Right lung (tissue), 2 donors: ENCODE measurements at regions not wholly inside any gene's neighbourhood (a gene's known extent, or its start where the extent isn't known, plus 50 kb on each side); places are given as distances from the start of the nearest gene placed in this dataset.

ENCODE experiments used
- DNase-seq, 2 donors: peaks; one replicate each; pipeline ENCODE4 v3.0.0-alpha.2; 2013

DNA sequence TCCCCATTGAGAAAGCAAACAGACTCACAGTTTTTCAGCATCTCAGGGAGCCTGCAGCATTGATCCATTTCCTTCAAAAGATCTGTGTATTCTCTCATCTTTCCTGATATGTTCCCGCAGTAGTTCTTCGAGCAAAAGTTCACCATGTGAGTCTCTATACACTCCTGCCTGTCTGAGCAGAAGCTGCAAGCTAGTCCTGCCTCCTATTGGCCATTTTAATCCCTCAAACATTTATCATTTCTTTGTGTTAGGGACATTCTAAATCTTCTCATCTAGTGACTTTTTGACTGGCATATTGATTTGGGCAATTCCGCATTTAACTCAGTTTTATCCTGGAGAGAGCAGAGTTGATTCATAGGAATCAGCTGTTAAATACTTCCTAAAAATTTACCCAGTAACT lies 660.4 kb upstream of the KLF12 start:
- DNase-seq: no peak

DNA sequence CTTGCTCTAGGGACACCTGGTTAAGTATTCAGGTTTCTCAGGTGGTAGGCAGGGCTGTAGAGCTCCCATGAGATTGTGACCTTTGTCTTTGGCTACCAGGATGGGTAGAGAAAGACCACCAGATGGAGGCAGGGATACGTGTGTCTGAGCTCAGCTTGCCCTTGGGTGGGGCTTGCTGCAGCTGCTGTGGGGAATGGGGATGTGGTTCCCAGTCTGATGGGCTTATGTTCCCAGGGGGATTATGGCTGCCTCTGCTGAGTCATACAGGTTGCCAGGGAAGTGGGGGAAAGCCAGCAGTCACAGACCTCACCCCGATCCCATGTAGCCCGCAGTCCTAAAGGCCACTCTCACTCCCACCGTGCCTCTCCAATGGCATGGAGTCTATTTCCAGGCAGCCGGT lies 659.9 kb upstream of the KLF12 start:
- no peak for DNase-seq

DNA sequence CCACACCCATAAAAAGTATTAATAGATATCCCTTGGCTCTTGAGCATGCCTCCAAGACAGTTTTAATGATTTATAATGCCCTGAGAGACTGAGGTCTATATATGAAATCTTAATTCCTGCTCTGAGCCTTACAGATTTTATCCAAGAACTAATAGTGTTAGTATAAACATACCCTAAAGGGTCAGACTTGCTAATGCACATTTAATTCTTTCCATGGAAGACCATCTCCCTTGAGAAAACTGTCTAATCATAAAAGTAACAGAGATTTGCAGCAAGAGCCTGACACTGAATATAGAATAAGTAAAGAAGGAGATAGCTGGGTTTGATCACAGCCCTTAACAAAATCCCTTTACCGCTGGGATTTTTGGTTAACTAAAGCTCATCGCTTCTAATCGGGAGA lies 650.8 kb upstream of the KLF12 start:
- DNase-seq: no peak

DNA sequence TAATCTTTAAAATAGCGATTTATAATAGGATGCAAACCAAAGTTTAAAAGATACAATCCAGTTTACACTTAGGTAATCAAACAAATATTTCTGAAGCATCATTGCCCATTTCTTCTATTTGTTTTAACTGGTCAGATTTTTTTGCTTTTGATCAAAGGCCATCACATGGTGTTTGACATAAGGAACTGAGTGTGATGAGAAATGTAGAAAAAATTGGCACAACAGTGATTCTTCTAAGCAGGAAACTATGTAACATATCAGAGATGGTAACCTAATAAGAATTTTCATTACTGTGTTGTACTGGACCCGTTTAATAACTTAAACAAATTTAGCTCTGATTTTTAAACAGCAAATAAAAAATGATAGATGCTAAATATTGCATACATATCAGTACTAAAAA lies 644.7 kb upstream of the KLF12 start:
- DNase-seq: no peak

DNA sequence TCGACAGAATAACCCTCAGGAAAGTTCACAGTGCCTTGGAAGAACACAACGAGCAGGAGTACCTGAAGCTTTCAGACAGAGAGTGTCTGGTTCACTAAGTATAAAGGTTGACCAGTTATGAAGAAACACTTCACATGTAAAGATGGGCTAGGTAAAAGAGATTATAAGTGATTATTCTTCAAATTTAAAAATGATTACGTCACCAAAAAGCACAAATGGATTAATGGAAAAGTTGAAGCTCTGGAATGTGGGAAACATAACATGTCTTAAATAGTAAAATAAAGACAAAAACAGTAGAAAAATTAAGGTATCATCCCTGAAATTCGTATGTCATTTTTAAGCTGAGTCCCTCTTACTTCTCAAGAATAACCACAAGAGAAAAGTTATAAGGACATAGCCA lies 643.9 kb upstream of the KLF12 start:
- DNase-seq: no peak

DNA sequence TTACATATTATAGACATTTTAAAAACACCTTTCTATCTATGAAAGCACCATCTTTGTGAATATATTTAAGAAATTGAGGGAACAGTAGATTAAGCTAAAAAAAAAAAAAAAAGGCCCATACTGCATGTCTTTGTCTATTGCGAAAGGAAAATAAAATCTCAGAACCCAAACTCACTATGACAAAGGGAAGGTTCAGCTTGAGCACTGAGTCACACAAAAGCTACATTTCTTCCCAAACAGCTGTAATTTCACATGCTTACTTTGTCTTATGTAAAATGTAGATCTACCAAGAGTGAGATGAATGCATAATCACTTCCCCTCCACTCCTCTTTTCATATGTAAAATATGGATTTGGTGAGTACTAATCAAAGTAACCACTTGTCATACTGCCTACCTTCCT lies 640.1 kb upstream of the KLF12 start:
- DNase-seq: no peak

DNA sequence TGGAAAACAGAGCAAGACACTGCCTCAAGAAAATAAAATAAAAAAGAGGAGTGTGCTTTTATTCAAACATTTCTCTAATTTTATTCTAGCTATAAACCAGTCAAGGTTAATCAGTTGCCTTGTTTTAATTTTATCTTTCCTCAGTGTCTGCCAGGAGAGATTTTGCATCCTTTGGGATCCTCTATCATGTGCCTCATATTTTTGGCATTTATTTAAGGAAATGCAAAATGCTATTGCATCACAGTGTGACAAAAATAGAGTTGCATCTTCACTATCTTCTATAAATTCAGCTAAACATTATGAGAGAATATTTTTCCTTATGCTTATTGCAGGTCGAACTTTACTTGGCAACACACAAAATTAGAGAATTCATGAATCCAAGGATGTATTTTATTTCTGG lies 639.0 kb upstream of the KLF12 start:
- DNase-seq: no peak

DNA sequence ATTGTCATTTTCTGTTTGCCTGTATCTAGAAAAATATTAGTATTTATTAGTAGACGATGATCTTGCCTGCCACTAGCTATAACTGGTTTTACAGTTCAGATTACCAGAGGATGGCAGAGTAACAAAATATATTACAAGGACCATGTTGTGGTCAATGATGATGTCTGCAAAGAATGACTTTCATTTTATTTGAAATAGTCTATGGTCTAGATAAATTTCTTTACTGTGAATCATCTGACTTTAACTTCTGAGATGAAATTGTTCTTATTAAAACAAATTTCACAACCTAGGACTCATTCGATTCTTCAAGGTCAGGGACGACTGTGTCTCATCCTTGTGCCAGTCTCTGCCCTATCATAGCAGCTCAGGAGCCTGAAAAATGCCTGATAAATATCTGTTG lies 637.8 kb upstream of the KLF12 start:
- DNase-seq: no peak

DNA sequence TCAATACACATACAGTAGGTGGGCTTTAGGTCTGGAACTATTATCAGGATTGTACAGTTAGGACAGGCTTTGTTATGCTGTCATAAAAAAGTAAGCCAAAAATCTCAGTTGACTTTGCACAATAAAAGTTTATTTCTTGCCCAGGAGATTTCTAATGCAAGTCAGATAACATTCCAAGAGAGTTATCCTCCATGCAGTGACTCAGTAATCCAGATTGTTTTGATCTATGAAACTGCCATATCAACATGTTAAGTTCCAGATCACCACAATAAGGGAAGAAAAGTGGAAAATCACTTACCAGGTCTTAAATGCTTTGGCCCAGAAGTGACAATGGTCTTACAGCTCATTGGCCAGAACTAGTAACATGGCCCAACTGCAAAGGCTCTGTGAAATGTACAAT lies 636.2 kb upstream of the KLF12 start:
- no peak for DNase-seq

DNA sequence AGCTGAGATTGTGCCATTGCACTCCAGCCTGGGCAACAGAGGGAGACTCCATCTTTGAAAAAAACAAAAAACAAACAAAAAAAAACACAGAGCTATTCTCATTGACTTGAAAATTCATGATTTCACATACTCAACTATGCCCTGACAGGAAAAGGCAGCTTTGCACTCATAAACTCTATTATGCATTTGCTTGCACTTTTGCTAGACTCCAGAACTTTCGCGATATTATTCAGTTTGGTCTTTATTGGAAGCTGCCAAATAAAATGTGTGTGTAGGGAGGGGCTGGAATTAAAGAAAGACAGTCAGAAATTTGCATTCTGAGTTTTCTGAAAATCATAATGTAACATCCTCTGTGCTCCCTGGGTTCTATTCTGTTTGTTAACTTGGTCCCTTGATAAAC lies 635.1 kb upstream of the KLF12 start:
- DNase-seq: no peak

DNA sequence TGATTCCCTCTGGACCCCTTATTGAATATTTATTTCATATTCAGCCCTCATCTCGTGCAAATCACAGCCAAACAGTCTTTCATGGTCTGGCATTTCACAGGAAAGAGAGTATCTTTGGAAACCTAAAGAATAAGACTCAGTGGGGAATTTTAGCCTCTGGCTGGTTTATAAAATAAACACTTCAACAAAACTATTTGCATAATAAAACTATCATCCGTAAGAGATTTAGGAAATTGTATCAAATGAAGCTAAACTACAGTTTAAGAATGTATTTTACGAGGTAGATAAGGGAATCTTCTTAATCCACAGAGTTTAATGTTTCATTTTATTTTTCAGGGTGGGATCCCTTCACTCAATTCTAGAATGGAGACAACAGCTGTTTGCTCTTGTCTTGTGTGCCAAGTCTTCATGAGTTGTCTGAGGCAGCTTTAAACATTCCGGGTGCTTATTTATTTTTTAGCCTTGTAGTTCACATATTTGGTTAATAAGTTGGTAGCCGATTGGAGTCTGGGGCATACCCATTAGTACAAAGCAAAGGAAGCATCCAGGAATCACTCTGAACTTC lies 634.4 kb upstream of the KLF12 start:
- DNase-seq: no peak

DNA sequence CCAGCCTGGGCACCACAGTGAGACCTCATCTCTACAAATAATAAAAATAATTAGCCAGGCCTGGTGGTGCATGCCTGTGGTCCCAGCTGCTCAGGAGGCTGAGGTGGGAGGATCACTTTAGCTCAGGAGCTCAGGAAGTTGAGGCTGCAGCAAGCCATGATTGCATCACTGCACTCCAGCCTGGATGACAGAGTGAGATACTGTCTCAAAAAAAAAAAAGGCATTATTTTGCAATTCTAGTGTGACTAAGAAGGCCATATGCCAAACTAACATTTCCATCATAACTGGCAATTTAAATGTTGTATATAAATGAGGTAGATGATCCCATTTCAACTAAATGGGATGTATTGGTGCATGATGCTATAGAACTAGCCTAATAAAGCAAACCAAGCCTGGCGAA lies 632.8 kb upstream of the KLF12 start:
- no peak for DNase-seq

DNA sequence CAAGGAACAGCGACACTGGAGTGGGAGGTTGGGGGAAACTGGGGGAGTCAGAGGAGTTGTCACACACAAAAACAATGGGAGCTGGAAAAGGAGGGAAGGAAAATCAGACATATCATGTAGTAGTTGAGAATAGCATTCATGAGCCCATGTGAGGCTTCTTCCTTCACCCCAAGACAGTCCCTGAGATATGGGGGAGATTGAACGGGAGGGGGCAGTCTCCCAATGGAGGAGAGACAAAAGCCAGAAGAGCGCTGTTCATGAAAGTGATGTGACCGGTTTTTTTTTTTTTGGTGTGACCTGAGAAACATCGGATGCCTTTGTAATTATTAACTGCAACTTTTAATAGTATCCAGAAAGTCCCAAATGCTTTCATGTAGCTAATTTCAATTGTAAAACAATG lies 631.8 kb upstream of the KLF12 start:
- DNase-seq: no peak

DNA sequence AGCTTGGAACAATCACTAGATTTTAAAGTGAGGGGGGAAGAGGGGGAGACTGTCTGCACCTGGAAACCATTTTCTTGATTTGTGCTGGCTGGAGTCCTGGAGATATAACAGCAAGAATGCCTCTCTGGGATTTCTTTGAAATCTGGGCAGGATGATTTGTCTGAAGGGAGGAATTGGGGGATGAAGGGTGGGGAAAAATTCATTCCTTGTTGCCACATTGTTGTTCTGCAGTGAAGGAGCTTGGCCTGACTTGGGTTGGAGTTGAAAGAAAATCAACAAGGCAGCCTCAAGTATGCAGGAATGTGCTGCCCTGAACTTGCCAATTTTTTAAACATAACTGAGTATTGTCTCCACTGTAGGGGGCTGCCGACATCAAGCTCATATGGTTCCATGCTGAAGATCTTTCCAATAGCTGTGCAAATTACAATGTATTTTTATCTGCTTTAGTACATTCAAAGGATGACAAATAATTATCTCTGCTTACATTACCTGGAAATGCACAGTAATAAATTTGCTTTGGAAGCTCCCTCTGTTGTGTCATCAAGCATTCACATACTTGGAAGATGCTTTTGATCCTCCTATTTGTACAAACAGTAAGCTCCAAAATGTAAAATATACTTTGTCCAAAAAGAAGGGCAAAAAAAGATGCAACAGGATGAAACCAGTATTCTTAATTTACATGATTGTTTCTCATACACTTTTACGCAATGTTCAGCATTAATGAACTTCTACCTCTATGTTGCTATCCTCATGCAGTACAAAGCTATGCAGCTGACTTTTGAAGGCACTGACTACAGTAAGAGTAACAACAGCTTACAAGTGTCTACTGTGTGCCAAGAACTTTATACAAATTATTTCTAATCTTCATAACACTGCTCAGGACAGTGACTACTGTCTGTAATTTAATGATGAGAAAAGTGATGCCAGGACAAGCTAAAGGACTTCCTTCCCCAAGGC lies 627.9 kb upstream of the KLF12 start:
- no peak for DNase-seq

DNA sequence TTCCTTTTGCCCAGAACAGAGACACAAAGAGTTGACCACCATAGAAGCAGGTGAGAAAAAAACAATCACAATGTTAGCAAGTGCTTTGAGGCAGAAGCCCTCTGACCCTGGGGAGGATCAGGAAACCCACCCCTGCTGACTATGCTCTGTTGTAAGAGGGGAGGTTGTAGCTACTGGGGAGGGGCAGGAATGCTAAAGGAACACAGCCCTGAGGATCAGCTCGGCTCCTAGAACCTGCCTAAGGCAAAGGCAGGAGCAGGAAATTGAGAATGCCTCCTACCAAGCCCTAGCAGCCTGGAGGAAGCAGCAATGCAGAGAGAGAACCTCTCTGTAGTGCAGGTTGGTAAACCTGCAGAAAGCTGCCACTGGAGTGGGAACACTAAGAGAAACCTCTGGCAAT lies 624.0 kb upstream of the KLF12 start:
- no peak for DNase-seq

DNA sequence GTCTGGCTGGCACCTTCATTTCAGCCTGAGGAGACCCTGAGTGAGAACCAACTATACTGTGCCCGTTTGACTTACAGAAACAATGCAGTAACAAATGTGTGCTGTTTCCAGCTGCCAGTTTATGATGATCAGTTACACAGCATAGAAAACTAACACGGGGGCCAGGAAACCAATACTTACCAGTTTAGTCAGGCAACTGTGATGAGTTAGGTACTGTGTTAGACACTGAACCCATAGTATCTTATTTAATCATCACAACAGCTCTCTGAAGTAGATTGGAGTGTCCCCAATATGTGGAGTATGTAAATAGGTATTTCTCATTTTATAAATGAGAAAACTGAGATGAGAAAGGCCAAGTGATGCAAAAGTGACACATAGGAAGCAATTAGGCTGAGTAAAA lies 620.9 kb upstream of the KLF12 start:
- no peak for DNase-seq

DNA sequence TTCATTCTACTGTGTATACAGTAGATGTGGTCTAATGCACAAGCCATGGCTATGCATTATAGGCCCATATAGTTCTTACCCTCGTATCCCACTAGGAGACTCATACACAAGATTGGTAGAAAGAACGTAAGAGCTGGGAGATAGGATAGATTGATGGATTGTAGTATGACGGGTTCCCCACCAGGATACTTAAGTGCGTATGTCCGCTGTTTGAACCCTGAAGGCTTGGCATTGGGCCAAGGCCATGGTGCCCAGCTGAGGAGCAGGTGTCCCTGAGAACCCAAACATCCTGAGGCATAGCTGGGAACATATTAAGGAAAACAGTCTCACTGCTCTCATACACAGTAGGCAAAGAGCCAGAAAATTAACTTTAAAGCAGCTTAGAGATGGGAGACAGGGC lies 617.5 kb upstream of the KLF12 start:
- DNase-seq: peak in 1 of 2 donors; percentile 10

DNA sequence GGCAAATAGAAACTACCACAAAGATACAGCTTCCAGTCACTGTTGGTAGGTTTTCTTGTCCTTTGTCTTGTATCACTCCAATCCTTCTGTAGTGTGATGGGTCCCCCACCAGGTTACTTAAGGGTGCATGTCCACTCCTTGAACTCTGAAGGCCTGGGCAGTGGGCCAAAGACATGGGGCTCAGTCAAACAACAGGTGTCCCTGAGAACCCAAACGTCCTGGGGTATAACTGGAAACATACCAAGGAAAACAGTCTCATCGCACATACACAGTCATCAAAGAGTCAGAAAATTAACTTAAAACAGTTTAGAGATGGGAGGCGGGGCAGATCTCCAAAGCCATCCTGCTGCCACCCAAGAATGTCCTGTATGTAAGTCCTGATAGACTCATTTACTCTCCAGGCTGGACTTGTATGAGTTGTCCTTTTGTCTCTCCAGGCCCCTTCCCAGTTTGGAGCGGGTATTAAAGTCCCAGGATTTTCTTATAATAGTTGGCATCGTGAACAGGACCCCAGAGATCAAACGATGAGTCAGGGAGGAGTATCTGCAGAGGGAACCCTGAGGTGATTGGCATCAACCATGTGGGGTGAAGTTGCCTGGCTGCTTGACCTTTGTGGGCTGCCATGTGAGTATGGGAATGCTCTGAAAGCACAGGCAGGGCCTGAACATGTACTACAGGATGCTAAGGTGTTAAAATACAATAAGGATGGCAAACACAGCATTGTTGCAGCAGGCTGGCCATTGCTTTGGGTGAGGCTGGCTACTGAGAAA lies 613.2 kb upstream of the KLF12 start:
- DNase-seq: no peak

DNA sequence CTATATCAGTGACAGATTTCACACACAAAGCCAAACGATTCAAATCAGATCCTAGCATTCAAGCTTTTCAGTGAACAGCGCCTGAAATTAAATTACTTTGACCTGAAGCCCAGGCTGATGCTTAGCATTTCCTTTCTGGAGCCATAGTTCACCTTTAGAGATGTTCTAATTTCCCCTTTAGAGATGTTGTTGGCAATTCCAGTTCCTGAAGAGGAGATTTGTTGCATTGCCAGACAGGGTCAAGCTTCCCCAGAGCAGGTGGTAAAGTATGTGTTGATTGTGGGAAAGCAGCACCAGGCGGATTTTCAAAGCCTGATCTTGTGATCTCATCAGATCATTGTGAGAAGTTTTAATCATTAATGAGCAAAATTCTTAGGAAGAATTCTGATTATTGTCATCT lies 609.8 kb upstream of the KLF12 start:
- no peak for DNase-seq

DNA sequence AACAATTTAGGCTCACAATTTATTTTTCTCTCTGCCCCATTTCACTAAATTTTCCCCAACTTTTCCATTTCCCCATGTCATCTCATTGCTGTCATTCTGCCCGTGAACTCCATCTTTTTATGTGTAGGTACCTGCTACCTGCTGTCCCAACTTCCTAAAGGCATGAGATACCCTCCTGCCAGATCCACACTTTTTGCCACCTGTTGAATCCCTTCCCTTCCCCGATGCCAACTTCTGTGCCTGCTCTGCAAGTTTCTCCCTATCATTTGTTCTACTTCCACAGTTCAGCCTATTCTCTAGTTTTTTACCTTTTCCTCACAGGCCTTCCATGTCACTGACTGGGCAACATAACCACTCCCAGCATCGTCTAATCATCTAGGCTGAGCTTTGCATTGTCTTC lies 607.5 kb upstream of the KLF12 start:
- DNase-seq: no peak

DNA sequence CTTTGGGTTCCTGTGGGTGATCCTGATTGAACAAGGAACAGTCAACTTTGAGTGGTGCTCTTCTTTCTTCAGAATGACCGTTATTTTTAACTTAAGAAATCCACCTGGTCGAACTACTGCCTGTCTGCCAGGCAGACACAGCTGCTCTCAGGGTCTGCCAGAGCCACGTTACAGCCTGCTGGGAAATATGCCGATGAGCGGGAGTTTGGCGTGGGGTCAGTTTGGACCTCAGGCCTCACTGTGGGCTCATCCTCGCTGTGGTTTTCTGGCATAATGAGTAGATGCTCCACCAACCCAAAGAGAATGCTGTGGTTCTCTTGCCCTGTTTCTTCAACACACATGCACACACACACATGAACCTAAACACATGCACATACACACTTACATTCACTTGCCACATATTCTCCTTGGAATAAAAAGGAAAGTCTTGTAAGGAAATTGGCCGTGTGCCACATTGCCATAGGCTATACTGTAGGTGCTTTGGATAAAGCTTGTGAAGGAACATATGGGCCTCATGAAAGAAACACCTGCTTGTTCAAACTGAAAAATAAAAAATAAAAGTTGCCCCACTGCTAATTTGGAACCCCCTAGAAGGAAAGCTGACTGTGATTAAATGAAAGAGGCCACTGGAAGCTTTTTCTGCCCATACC lies 598.7 kb upstream of the KLF12 start:
- no peak for DNase-seq

DNA sequence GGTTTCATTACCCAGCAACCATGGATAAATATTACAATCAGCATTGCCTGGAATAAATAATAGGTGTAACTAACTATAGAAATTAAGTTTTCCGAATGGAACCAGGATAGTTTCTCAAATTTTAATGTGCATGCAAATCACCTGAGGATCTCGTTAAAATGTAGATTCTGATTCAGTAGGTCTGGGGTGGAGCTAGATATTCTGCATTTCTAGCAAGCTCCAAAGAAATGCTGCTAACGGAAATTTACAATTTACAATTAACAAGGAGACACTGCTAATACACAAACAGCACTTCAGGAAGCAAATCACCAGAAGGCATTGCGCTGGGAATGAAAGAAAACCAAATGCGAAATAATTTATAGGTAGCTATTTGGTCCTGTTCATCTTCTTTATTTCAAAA lies 597.5 kb upstream of the KLF12 start:
- no peak for DNase-seq
